Common myeloid progenitor, CD34-positive (primary cell): ENCODE measurements at regions not wholly inside any gene's neighbourhood (a gene's known extent, or its start where the extent isn't known, plus 50 kb on each side); places are given as distances from the start of the nearest gene placed in this dataset.
A peak's percentile ranks its signal among the peaks of the same experiment; 100 is the strongest.

Source experiments
- CTCF ChIA-PET: fragments of 350-600 bp; sonication (Branson Sonifier 250); formaldehyde crosslinking; loops from one replicate; lab custom pipeline; 2021; ENCODE audit warnings: antibody characterized with exemption; lab: Charles Lee
- POLR2A ChIA-PET: fragments of 350-600 bp; sonication (Branson Sonifier 250); formaldehyde crosslinking; loops from one replicate; lab custom pipeline; 2021; ENCODE audit warnings: antibody characterized with exemption; lab: Charles Lee
- DNase-seq, 3 donors: peaks; one replicate each; pipeline versions ENCODE4 v3.0.0 to v3.0.0-alpha.2; 2013
- H3K27ac ChIP-seq, 2 experiments: 1 replicate in 1 of 2; 2 replicates in 1 of 2; pipeline ENCODE4 v1.7.0; 2013; ENCODE audit warnings: inconsistent platforms in 2 of 2, low read length in 2 of 2, mild to moderate bottlenecking in 2 of 2, low read depth in 1 of 2, moderate library complexity in 1 of 2; ENCODE audit not compliant: severe bottlenecking in 2 of 2, insufficient read depth in 1 of 2, poor library complexity in 1 of 2
- H3K27me3 ChIP-seq, 5 experiments: replicated peaks in 2 of 5; 1 replicate in 3 of 5; 2 replicates in 2 of 5; pipeline versions ENCODE4 v1.6.1 to v1.7.0; 2013; ENCODE audit warnings: low read length in 4 of 5, mild to moderate bottlenecking in 2 of 5, moderate library complexity in 2 of 5, inconsistent platforms in 1 of 5; ENCODE audit not compliant: insufficient read depth in 5 of 5, control insufficient read depth in 4 of 5
- H3K36me3 ChIP-seq, 4 experiments: 1 replicate in 2 of 4; 2 replicates in 2 of 4; pipeline versions ENCODE4 v1.6.1 to v1.7.0; 2013; ENCODE audit warnings: low read length in 3 of 4, control low read depth in 1 of 4, mild to moderate bottlenecking in 1 of 4; ENCODE audit not compliant: control insufficient read depth in 4 of 4, insufficient read depth in 4 of 4
- H3K4me1 ChIP-seq, 4 experiments: 1 replicate in 3 of 4; 2 replicates in 1 of 4; pipeline versions ENCODE4 v1.6.1 to v1.7.1; 2013; ENCODE audit warnings: low read length in 3 of 4, mild to moderate bottlenecking in 3 of 4, control low read depth in 1 of 4, inconsistent platforms in 1 of 4, moderate library complexity in 1 of 4; ENCODE audit not compliant: control insufficient read depth in 4 of 4, insufficient read depth in 4 of 4; ENCODE audit errors: control extremely low read depth in 1 of 4
- H3K4me3 ChIP-seq, 7 experiments: 1 replicate in 4 of 7; 2 replicates in 3 of 7; pipeline versions ENCODE4 v1.5.1 to v1.7.0; 2013; ENCODE audit warnings: mild to moderate bottlenecking in 7 of 7, low read length in 6 of 7, moderate library complexity in 6 of 7, inconsistent platforms in 2 of 7, low read depth in 2 of 7, control low read depth in 1 of 7; ENCODE audit not compliant: insufficient read depth in 4 of 7, control insufficient read depth in 1 of 7; ENCODE audit errors: extremely low read depth in 1 of 7
- H3K9me3 ChIP-seq, 5 experiments: 1 replicate in 4 of 5; 2 replicates in 1 of 5; pipeline versions ENCODE4 v1.6.1 to v1.7.1; 2013; ENCODE audit warnings: low read length in 4 of 5, mild to moderate bottlenecking in 2 of 5, inconsistent platforms in 1 of 5, low read depth in 1 of 5, moderate library complexity in 1 of 5; ENCODE audit not compliant: control insufficient read depth in 4 of 5, insufficient read depth in 2 of 5; ENCODE audit errors: control extremely low read depth in 1 of 5
- WGBS: methylation state at CpG from one replicate; pipeline ENCODE4 v1.1.5; 2013; ENCODE audit not compliant: insufficient coverage; 5-methylcytosine and 5-hydroxymethylcytosine counted together

GRCh38 chr3:177602601-177603147 is 405.4 kb upstream of the TBL1XR1 start:
- peaks cover 17 to 47% (median 35%) of the 10 kb centered on the region in 4 experiments for H3K4me1 ChIP-seq
- ChIA-PET POLR2A (interaction anchor here (0.9 kb wide), 1 partner anchor 9 kb away, joined by 3 read pairs; no protein-coding TSS in a partner anchor), CTCF (interaction anchor here (0.9 to 1.0 kb wide), 2 partner anchors 47 to 721 kb away, joined by 3 read pairs; no protein-coding TSS in a partner anchor)

GRCh38 chr3:177603148-177603603 is 405.9 kb upstream of the TBL1XR1 start:
- Histone ChIP-seq H3K27me3 (no peaks in the 10 kb centered on the region), H3K36me3 (peaks cover 0 to 2% (median 0%) of the 10 kb centered on the region in 4 experiments), H3K4me1 (peaks cover 12 to 42% (median 30%) of the 10 kb centered on the region in 4 experiments), H3K27ac (no peak overlapping the region), H3K9me3 (peaks cover 0 to 1% (median 0%) of the 10 kb centered on the region in 5 experiments), H3K4me3 (no peak overlapping the region)
- peak in 2 of 3 donors; percentile 60 to 71 for DNase-seq
- 100% methylated on average over 1 of the region's 2 CpGs for WGBS
- ChIA-PET CTCF (interaction anchor here (0.9 to 1.0 kb wide), 2 partner anchors 48 to 720 kb away, joined by 3 read pairs; no protein-coding TSS in a partner anchor), POLR2A (interaction anchor here (0.9 kb wide), 1 partner anchor 9 kb away, joined by 3 read pairs; no protein-coding TSS in a partner anchor)

More at GRCh38 chr3:177602601-177603147, 405.4 kb upstream of the TBL1XR1 start:
- Histone ChIP-seq H3K9me3 (peaks cover 0 to 1% (median 0%) of the 10 kb centered on the region in 5 experiments), H3K4me3 (no peak overlapping the region), H3K27me3 (no peaks in the 10 kb centered on the region), H3K27ac (no peak overlapping the region), H3K36me3 (peaks cover 0 to 2% (median 0%) of the 10 kb centered on the region in 4 experiments)
- DNase-seq, result peak in 2 of 3 donors; percentile 73 to 83
- WGBS, result 60% methylated on average over 2 of the region's 2 CpGs

- 100% methylated on average over 4 of the region's 7 CpGs for WGBS
- Histone ChIP-seq H3K27me3 (no peaks in the 10 kb centered on the region), H3K27ac (no peak overlapping the region), H3K4me3 (no peak overlapping the region), H3K9me3 (peaks cover 0 to 1% (median 0%) of the 10 kb centered on the region in 5 experiments), H3K4me1 (peaks cover 11 to 32% (median 24%) of the 10 kb centered on the region in 4 experiments), H3K36me3 (peaks cover 0 to 2% (median 0%) of the 10 kb centered on the region in 4 experiments)
- ChIA-PET CTCF (interaction anchor here (1.5 kb wide), 1 partner anchor 11 kb away, joined by 5 read pairs; no protein-coding TSS in a partner anchor), POLR2A (no interaction called here)
- DNase-seq, result no peak
Measured at GRCh38 chr3:177604181-177604580, 406.9 kb upstream of the TBL1XR1 start.

GRCh38 chr3:177606891-177607290 is 409.6 kb upstream of the TBL1XR1 start:
- no peaks in the 10 kb centered on the region for H3K27me3 ChIP-seq
- no peak overlapping the region for H3K4me3 ChIP-seq
- H3K36me3 ChIP-seq, result peaks cover 0 to 2% (median 0%) of the 10 kb centered on the region in 4 experiments
- H3K4me1 ChIP-seq, result peaks cover 8 to 21% (median 18%) of the 10 kb centered on the region in 4 experiments
- no peak for DNase-seq
- H3K27ac ChIP-seq, result no peak overlapping the region
- ChIA-PET POLR2A (interaction anchor here (0.6 kb wide), 1 partner anchor 27 kb away, joined by 4 read pairs; no protein-coding TSS in a partner anchor), CTCF (interaction anchor here (0.8 to 1.5 kb wide), 2 partner anchors 23 to 713 kb away, joined by 3 read pairs; no protein-coding TSS in a partner anchor)
- 92% methylated on average over 4 of the region's 4 CpGs for WGBS
- peaks cover 0 to 1% (median 0%) of the 10 kb centered on the region in 5 experiments for H3K9me3 ChIP-seq

DNA sequence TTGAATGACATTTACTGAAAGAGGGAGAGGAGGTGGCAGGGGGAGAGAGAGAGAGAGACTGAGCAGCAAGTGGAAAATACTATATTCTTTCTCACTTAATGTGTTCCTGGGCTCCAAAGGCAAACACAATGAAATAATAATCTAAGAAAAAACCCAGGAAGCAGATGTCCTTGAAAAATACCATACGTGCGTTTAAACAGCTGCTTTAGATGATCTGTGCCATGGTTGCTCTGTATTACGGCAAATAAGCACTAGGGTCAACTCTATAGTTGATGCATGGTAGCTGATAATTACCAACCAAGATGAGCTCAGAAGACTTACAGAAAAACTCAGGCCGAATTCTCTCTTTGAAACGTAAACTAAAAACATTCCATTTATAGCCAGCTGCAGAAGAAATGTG is 410.3 kb upstream of the TBL1XR1 start:
- Histone ChIP-seq H3K36me3 (peaks cover 0 to 2% (median 0%) of the 10 kb centered on the region in 4 experiments), H3K27me3 (no peaks in the 10 kb centered on the region), H3K9me3 (peaks cover 0 to 1% (median 0%) of the 10 kb centered on the region in 5 experiments), H3K27ac (no peak overlapping the region), H3K4me3 (no peak overlapping the region), H3K4me1 (peaks cover 1 to 14% (median 12%) of the 10 kb centered on the region in 4 experiments)
- 100% methylated on average over 1 of the region's 5 CpGs for WGBS
- no peak for DNase-seq
- ChIA-PET POLR2A (no interaction called here), CTCF (interaction anchor here (0.8 to 1.5 kb wide), 2 partner anchors 23 to 712 kb away, joined by 3 read pairs; no protein-coding TSS in a partner anchor)

- Histone ChIP-seq H3K4me3 (no peak overlapping the region), H3K9me3 (peaks cover 0 to 1% (median 0%) of the 10 kb centered on the region in 5 experiments), H3K27me3 (no peaks in the 10 kb centered on the region), H3K36me3 (peaks cover 0 to 2% (median 0%) of the 10 kb centered on the region in 4 experiments), H3K27ac (no peak overlapping the region), H3K4me1 (peaks cover 0 to 6% (median 4%) of the 10 kb centered on the region in 4 experiments)
- ChIA-PET POLR2A (no interaction called here), CTCF (no interaction called here)
- 86% methylated on average over 1 of the region's 1 CpG for WGBS
- DNase-seq, result no peak
Measured at GRCh38 chr3:177608443-177608842, 411.2 kb upstream of the TBL1XR1 start.

- Histone ChIP-seq H3K36me3 (peaks cover 0 to 2% (median 0%) of the 10 kb centered on the region in 4 experiments), H3K4me3 (no peak overlapping the region), H3K27me3 (no peaks in the 10 kb centered on the region), H3K4me1 (peaks cover 0 to 4% (median 3%) of the 10 kb centered on the region in 4 experiments), H3K9me3 (peaks cover 0 to 1% (median 0%) of the 10 kb centered on the region in 5 experiments), H3K27ac (no peak overlapping the region)
- POLR2A ChIA-PET, result no interaction called here
- DNase-seq, result no peak
- CTCF ChIA-PET, result no interaction called here
Measured at GRCh38 chr3:177609613-177610012, 412.3 kb upstream of the TBL1XR1 start.
